ENCODE measurements at regions not wholly inside any gene's neighbourhood (a gene's known extent, or its start where the extent isn't known, plus 50 kb on each side); places are given as distances from the start of the nearest gene placed in this dataset.

DNA sequence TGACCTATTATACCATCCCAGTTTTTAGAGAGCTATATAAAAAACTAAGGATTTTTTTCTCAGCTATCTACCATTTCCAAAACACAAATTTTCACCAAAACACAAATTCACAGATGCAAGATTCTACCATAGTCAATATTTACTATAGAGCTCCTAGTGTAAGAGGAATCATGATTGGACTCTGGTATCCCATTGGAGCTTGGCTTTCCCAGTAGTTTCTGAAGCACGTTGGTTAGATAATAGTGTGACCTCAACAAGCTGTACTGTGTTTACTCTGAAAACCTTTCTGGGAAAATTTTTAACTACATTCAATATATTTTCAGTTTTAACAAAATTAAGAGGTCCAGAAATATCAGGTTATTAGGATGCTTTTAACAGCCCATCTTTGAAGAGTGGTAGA lies 660.6 kb upstream of the SLC10A2 start:
- no peak for DNase-seq (ENCODE audit: low spot score)
- H3K9me3 ChIP-seq (ENCODE audit: severe bottlenecking): no peaks in the 10 kb centered on the region
- no peaks in the 10 kb centered on the region for H3K36me3 ChIP-seq (ENCODE audit: low read depth)
- TF ChIP-seq, protein P1, sequence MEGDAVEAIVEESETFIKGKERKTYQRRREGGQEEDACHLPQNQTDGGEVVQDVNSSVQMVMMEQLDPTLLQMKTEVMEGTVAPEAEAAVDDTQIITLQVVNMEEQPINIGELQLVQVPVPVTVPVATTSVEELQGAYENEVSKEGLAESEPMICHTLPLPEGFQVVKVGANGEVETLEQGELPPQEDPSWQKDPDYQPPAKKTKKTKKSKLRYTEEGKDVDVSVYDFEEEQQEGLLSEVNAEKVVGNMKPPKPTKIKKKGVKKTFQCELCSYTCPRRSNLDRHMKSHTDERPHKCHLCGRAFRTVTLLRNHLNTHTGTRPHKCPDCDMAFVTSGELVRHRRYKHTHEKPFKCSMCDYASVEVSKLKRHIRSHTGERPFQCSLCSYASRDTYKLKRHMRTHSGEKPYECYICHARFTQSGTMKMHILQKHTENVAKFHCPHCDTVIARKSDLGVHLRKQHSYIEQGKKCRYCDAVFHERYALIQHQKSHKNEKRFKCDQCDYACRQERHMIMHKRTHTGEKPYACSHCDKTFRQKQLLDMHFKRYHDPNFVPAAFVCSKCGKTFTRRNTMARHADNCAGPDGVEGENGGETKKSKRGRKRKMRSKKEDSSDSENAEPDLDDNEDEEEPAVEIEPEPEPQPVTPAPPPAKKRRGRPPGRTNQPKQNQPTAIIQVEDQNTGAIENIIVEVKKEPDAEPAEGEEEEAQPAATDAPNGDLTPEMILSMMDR (IDR thresholded peaks at IDR 0.05; ENCODE audit: poor library complexity, severe bottlenecking): no peak
- ATAC-seq (ENCODE audit: low read depth): no peak
- no peak overlapping the region for H3K4me3 ChIP-seq (ENCODE audit: severe bottlenecking)
- no peaks in the 10 kb centered on the region for H3K27me3 ChIP-seq (ENCODE audit: insufficient read depth, poor library complexity, severe bottlenecking)
- no peak overlapping the region for H3K27ac ChIP-seq (ENCODE audit: poor library complexity, severe bottlenecking)
- H3K4me1 ChIP-seq (ENCODE audit: insufficient read depth, poor library complexity, severe bottlenecking): no peaks in the 10 kb centered on the region

GRCh38 chr13:103716718-103717117 lies 650.5 kb upstream of the SLC10A2 start:
- H3K36me3 ChIP-seq (ENCODE audit: low read depth): no peaks in the 10 kb centered on the region
- TF ChIP-seq, protein P1 (IDR thresholded peaks at IDR 0.05; ENCODE audit: poor library complexity, severe bottlenecking): no peak
- H3K27ac ChIP-seq (ENCODE audit: poor library complexity, severe bottlenecking): no peak overlapping the region
- DNase-seq (ENCODE audit: low spot score) (no peak), ATAC-seq (ENCODE audit: low read depth) (no peak)
- no peaks in the 10 kb centered on the region for H3K4me1 ChIP-seq (ENCODE audit: insufficient read depth, poor library complexity, severe bottlenecking)
- no peaks in the 10 kb centered on the region for H3K9me3 ChIP-seq (ENCODE audit: severe bottlenecking)
- H3K4me3 ChIP-seq (ENCODE audit: severe bottlenecking): no peak overlapping the region
- H3K27me3 ChIP-seq (ENCODE audit: insufficient read depth, poor library complexity, severe bottlenecking): no peaks in the 10 kb centered on the region

GRCh38 chr13:103715335-103715734 lies 649.1 kb upstream of the SLC10A2 start:
- ATAC-seq (ENCODE audit: low read depth): no peak
- H3K4me3 ChIP-seq (ENCODE audit: severe bottlenecking): no peak overlapping the region
- no peaks in the 10 kb centered on the region for H3K27me3 ChIP-seq (ENCODE audit: insufficient read depth, poor library complexity, severe bottlenecking)
- no peak overlapping the region for H3K27ac ChIP-seq (ENCODE audit: poor library complexity, severe bottlenecking)
- H3K4me1 ChIP-seq (ENCODE audit: insufficient read depth, poor library complexity, severe bottlenecking): no peaks in the 10 kb centered on the region
- DNase-seq (ENCODE audit: low spot score): no peak
- no peaks in the 10 kb centered on the region for H3K36me3 ChIP-seq (ENCODE audit: low read depth)
- H3K9me3 ChIP-seq (ENCODE audit: severe bottlenecking): no peaks in the 10 kb centered on the region
- TF ChIP-seq, protein P1 (IDR thresholded peaks at IDR 0.05; ENCODE audit: poor library complexity, severe bottlenecking): no peak

DNA sequence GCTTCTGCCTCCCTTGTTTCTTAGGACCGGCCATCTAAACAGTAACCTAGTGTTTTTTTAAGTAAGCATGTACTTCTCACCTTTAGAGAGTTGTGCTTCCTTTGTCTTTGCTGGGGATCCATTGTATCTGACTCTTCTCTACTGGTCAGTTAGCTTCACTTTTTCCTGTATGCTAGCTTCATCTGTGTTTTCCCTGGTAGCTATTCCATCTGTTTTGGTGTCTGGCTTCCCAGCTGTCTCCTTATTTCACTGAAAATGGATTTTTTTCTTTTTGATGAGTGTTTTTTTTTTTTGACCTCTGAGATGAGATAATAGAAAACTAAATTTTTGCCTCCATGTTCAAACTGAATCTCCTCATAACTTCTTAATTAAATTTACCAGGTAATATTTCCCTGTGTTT lies 637.0 kb upstream of the SLC10A2 start:
- no peaks in the 10 kb centered on the region for H3K9me3 ChIP-seq (ENCODE audit: severe bottlenecking)
- H3K36me3 ChIP-seq (ENCODE audit: low read depth): no peaks in the 10 kb centered on the region
- ATAC-seq (ENCODE audit: low read depth): no peak
- TF ChIP-seq, protein P1 (IDR thresholded peaks at IDR 0.05; ENCODE audit: poor library complexity, severe bottlenecking): no peak
- H3K4me1 ChIP-seq (ENCODE audit: insufficient read depth, poor library complexity, severe bottlenecking): no peaks in the 10 kb centered on the region
- DNase-seq (ENCODE audit: low spot score): no peak
- H3K27ac ChIP-seq (ENCODE audit: poor library complexity, severe bottlenecking): no peak overlapping the region
- H3K4me3 ChIP-seq (ENCODE audit: severe bottlenecking): no peak overlapping the region
- H3K27me3 ChIP-seq (ENCODE audit: insufficient read depth, poor library complexity, severe bottlenecking): no peaks in the 10 kb centered on the region

- no peaks in the 10 kb centered on the region for H3K4me1 ChIP-seq (ENCODE audit: insufficient read depth, poor library complexity, severe bottlenecking)
- no peaks in the 10 kb centered on the region for H3K9me3 ChIP-seq (ENCODE audit: severe bottlenecking)
- H3K27me3 ChIP-seq (ENCODE audit: insufficient read depth, poor library complexity, severe bottlenecking): no peaks in the 10 kb centered on the region
- no peaks in the 10 kb centered on the region for H3K36me3 ChIP-seq (ENCODE audit: low read depth)
- ATAC-seq (ENCODE audit: low read depth) (no peak), DNase-seq (ENCODE audit: low spot score) (no peak)
- no peak overlapping the region for H3K4me3 ChIP-seq (ENCODE audit: severe bottlenecking)
- TF ChIP-seq, protein P1 (IDR thresholded peaks at IDR 0.05; ENCODE audit: poor library complexity, severe bottlenecking): no peak
- H3K27ac ChIP-seq (ENCODE audit: poor library complexity, severe bottlenecking): no peak overlapping the region
Observed at GRCh38 chr13:103698000-103698399, 631.8 kb upstream of the SLC10A2 start.

Measured in RWPE2 (cell line).